Gastrocnemius medialis (tissue), 4 donors: ENCODE measurements at regions not wholly inside any gene's neighbourhood (a gene's known extent, or its start where the extent isn't known, plus 50 kb on each side); places are given as distances from the start of the nearest gene placed in this dataset.

Experiments used
- ATAC-seq, 2 donors: fragments of 150-250 bp; one replicate each; pipeline ENCODE4 v1.9.1; 2016
- DNase-seq, 2 donors: peaks; one replicate each; pipeline ENCODE4 v3.0.0-alpha.2; 2019
- H3K27ac ChIP-seq, 4 donors: fragments of 200-600 bp; sonication (generic); 1 replicate in 1 of 4; 2 replicates in 3 of 4; pipeline ENCODE4 v1.5.1; 2016 to 2018; ENCODE audit warnings: mild to moderate bottlenecking in 2 of 4, moderate library complexity in 1 of 4
- H3K27me3 ChIP-seq, 3 donors: fragments of 200-600 bp; sonication (generic) in 2 of 3; 1 replicate in 1 of 3; 2 replicates in 2 of 3; pipeline versions ENCODE4 v1.5.1 to v1.6.0; 2016 to 2019; ENCODE audit warnings: mild to moderate bottlenecking in 1 of 3, moderate library complexity in 1 of 3
- H3K36me3 ChIP-seq, 2 donors: fragments of 200-600 bp; sonication (generic) in 1 of 2; one replicate each; pipeline ENCODE4 v1.5.1; 2017 to 2018
- H3K4me1 ChIP-seq, 2 donors: fragments of 200-600 bp; sonication (generic) in 1 of 2; one replicate each; pipeline ENCODE4 v1.5.1; 2016 to 2017; ENCODE audit warnings: mild to moderate bottlenecking in 2 of 2
- H3K4me3 ChIP-seq, 4 donors: fragments of 200-600 bp; sonication (generic) in 3 of 4; 1 replicate in 1 of 4; 2 replicates in 3 of 4; pipeline ENCODE4 v1.5.1; 2016 to 2019; ENCODE audit warnings: mild to moderate bottlenecking in 2 of 4
- H3K9me3 ChIP-seq, 3 donors: fragments of 200-600 bp; sonication (generic) in 2 of 3; 1 replicate in 1 of 3; 2 replicates in 2 of 3; pipeline ENCODE4 v1.5.1; 2016 to 2019
- POLR2A ChIP-seq, 2 donors: fragments of 450-650 bp; IDR thresholded peaks; one replicate each; pipeline ENCODE4 v1.6.1; 2017; ENCODE audit warnings: antibody characterized with exemption in 2 of 2, mild to moderate bottlenecking in 2 of 2, moderate library complexity in 2 of 2
- in situ Hi-C, 4 donors: fragments of 200-750 bp; cut with MboI; loops; one replicate each; pipeline versions ENCODE4 v1.15.0 to v1.8.0; 2017; ENCODE audit warnings: low sequenced_read_pairs in 4 of 4
- intact Hi-C: fragments of 100-400 bp; cut with DNase I; formaldehyde crosslinking; loops from one replicate; pipeline ENCODE4 v1.15.1; 2023; ENCODE audit warnings: low total_unique reads
- TF ChIP-seq, protein P1 (sequence below), 5 experiments: fragments of 450-650 bp in 3 of 5; fragments of 200-600 bp in 2 of 5; sonication (generic) in 2 of 5; IDR thresholded peaks in 4 of 5; conservative IDR thresholded peaks in 1 of 5; 1 replicate in 4 of 5; 2 replicates in 1 of 5; pipeline ENCODE4 v1.5.1; 2016 to 2019; ENCODE audit warnings: antibody characterized with exemption in 5 of 5, mild to moderate bottlenecking in 3 of 5, moderate library complexity in 3 of 5

DNA sequence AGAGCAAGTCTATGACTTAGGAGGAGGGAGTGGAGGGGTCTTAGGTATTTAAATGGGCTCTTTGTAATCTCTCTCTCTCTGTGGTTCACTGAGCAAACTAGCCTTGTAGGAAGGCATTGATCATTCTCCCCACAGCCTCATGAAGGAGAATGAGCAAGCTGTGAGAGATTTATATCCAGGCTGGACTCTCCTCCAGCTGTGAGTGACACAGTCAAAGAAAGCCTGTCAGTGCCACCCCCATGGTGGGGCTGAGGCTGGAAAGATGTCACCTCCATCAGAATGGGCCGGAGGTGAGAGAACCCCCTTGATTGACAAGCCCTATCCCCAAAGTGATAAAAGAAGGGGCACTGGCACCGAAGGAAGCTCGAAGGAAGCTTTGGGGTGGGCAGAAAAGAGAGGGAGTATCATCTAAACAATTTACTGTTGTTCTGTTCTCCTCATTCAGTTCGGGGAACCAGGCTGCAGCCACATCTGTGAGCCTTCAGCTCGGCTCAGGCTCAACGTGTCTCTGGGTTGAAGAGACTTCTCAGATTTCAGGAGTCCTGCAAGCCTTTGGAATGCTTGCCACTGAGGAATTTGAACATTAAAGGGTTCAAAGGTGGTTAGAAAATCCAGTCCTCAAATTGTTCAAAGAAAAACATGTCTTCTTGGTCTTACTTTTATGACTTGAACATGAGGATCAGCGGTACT is 538.2 kb upstream of the ZNF462 start:
- Histone ChIP-seq H3K27ac (no peak overlapping the region), H3K9me3 (no peaks in the 10 kb centered on the region), H3K27me3 (no peaks in the 10 kb centered on the region), H3K4me3 (no peak overlapping the region), H3K4me1 (no peaks in the 10 kb centered on the region), H3K36me3 (no peaks in the 10 kb centered on the region)
- ATAC-seq (no peak), DNase-seq (no peak)
- intact Hi-C loops = no loop called here
- in situ Hi-C loops = no loop called here
- TF ChIP-seq, protein P1, sequence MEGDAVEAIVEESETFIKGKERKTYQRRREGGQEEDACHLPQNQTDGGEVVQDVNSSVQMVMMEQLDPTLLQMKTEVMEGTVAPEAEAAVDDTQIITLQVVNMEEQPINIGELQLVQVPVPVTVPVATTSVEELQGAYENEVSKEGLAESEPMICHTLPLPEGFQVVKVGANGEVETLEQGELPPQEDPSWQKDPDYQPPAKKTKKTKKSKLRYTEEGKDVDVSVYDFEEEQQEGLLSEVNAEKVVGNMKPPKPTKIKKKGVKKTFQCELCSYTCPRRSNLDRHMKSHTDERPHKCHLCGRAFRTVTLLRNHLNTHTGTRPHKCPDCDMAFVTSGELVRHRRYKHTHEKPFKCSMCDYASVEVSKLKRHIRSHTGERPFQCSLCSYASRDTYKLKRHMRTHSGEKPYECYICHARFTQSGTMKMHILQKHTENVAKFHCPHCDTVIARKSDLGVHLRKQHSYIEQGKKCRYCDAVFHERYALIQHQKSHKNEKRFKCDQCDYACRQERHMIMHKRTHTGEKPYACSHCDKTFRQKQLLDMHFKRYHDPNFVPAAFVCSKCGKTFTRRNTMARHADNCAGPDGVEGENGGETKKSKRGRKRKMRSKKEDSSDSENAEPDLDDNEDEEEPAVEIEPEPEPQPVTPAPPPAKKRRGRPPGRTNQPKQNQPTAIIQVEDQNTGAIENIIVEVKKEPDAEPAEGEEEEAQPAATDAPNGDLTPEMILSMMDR (IDR thresholded peaks at IDR 0.05 in 4 of 5, conservative IDR thresholded peaks at IDR 0.05 in 1 of 5) = no peak
- no peak for TF ChIP-seq POLR2A (IDR thresholded peaks at IDR 0.05)

DNA sequence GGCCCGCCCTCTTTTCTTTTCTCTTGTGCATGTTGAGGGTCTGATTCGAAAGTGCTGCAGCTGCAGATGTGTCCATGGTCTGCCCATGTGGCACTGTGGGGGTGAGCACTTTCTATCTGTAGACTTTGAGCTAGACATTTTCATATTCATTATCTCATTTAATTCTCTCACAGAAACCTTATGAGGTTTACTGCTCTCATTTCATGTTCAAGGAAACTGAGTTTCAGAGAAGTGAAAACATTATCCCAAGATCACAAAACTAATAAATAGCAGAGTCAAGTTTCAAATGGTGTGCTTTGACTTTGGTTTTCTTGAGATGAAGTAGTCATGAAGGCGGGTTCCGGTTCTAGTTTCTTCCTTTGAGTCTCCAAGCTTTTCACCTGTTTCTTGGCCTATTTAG is 536.5 kb upstream of the ZNF462 start:
- Histone ChIP-seq H3K27me3 (no peaks in the 10 kb centered on the region), H3K27ac (no peak overlapping the region), H3K4me3 (no peak overlapping the region), H3K36me3 (no peaks in the 10 kb centered on the region), H3K9me3 (no peaks in the 10 kb centered on the region), H3K4me1 (no peaks in the 10 kb centered on the region)
- ATAC-seq = no peak
- TF ChIP-seq, protein P1 (IDR thresholded peaks at IDR 0.05 in 4 of 5, conservative IDR thresholded peaks at IDR 0.05 in 1 of 5) = no peak
- TF ChIP-seq POLR2A (IDR thresholded peaks at IDR 0.05) = no peak
- no peak for DNase-seq
- intact Hi-C loops = no loop called here
- in situ Hi-C loops = no loop called here

DNA sequence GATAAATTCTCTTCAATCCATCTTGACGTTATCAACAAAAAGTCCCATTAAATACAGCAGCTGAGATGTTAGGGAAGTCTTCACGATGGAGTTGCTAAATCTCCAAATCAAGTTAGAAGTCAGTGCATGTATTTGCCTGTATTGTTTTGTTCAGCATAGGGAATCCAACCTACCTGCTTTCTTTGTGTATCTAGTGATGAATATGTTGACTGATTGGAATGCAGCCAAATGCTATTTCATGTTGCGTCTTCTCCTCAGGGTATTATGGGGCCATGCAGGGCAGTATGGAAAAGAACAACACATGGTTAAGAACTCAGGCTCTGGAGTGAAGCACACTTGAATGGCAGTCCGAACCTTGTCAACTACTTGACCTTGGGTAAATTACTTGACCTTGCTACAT is 529.5 kb upstream of the ZNF462 start:
- Histone ChIP-seq H3K36me3 (no peaks in the 10 kb centered on the region), H3K4me1 (no peaks in the 10 kb centered on the region), H3K27me3 (no peaks in the 10 kb centered on the region), H3K27ac (no peak overlapping the region), H3K9me3 (no peaks in the 10 kb centered on the region), H3K4me3 (no peak overlapping the region)
- intact Hi-C loops (no loop called here), in situ Hi-C loops (no loop called here)
- ATAC-seq (no peak), DNase-seq (no peak)
- TF ChIP-seq, protein P1 (IDR thresholded peaks at IDR 0.05 in 4 of 5, conservative IDR thresholded peaks at IDR 0.05 in 1 of 5) = no peak
- no peak for TF ChIP-seq POLR2A (IDR thresholded peaks at IDR 0.05)

DNA sequence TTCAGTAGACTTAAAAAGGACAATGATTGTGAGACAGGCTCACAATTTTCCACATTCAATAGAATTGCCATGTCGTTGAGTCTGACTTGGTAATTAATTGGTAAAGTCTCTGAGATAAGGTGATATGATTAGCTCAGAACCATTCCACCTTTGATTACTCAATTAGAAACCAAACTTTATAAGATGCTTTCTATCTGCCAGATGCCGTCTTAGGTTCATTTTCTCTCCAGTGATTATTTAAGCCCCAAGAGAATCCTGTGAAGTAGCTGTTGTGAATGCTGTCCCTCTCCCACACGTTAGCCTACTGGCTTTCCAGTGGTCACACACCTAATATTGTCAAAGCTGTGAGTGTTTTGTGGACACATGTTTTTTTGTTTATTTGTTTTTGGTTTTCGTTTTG is 528.9 kb upstream of the ZNF462 start:
- Histone ChIP-seq H3K4me3 (no peak overlapping the region), H3K36me3 (no peaks in the 10 kb centered on the region), H3K4me1 (no peaks in the 10 kb centered on the region), H3K9me3 (no peaks in the 10 kb centered on the region), H3K27ac (no peak overlapping the region), H3K27me3 (no peaks in the 10 kb centered on the region)
- in situ Hi-C loops (no loop called here), intact Hi-C loops (no loop called here)
- ATAC-seq (no peak), DNase-seq (no peak)
- TF ChIP-seq, protein P1 (IDR thresholded peaks at IDR 0.05 in 4 of 5, conservative IDR thresholded peaks at IDR 0.05 in 1 of 5) = no peak
- TF ChIP-seq POLR2A (IDR thresholded peaks at IDR 0.05) = no peak

DNA sequence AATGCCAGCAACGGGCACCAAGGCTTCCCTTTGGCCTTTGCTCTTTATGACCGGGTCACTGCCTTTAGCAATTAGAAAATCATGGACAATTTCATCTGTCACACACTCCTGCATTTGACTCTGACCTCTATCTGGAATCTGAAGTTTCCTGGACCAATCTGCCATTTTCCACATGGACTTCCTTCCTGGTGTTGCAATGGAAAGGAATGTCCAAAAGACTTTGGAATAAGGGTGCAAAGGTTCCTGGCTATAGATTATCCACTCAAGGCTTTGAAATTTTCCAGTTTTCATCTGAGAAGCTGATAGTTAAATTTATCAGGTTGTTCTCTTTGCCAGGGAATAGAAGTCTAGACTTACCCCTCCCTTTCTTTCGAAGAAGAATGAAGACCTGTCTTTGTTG is 523.1 kb upstream of the ZNF462 start:
- ATAC-seq = no peak
- Histone ChIP-seq H3K4me3 (no peak overlapping the region), H3K27ac (no peak overlapping the region), H3K27me3 (no peaks in the 10 kb centered on the region), H3K4me1 (no peaks in the 10 kb centered on the region), H3K36me3 (no peaks in the 10 kb centered on the region), H3K9me3 (no peaks in the 10 kb centered on the region)
- DNase-seq = no peak
- in situ Hi-C loops (no loop called here), intact Hi-C loops (no loop called here)
- TF ChIP-seq, protein P1 (IDR thresholded peaks at IDR 0.05 in 4 of 5, conservative IDR thresholded peaks at IDR 0.05 in 1 of 5) = no peak
- TF ChIP-seq POLR2A (IDR thresholded peaks at IDR 0.05) = no peak
